GM18870 (cell line): ENCODE measurements at regions not wholly inside any gene's neighbourhood (a gene's known extent, or its start where the extent isn't known, plus 50 kb on each side); places are given as distances from the start of the nearest gene placed in this dataset.
"Not testable (repeated sequence)": the region's sequence is repeated elsewhere in the genome, so short reads cannot be mapped to it uniquely, and the experiment has no call there.

Experiments used
- ATAC-seq: cut with Tn5 transposase; IDR thresholded peaks from one replicate; pipeline ENCODE4 v1.9.1; 2021; ENCODE audit warnings: moderate library complexity; ENCODE audit not compliant: unreplicated experiment

DNA sequence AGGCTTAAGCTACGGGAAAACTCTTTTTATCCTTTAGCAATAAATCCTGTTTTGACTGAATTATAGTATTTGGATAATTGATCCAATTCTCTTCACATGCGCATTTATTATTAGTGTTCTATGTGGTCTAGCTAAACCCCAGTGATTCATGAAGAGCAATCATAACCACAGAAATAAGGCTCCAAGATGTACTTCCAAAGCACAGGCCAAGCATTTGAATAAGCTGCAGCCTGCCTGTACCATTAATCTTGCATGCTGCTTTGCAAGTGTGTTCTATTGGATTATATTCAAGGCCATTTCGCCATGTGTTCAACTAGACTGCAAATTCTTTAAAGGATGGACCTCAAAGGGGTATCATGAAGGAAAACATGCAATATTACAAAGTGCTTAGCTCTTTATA lies 385.2 kb upstream of the FAT1 start:
- no peak for ATAC-seq

DNA sequence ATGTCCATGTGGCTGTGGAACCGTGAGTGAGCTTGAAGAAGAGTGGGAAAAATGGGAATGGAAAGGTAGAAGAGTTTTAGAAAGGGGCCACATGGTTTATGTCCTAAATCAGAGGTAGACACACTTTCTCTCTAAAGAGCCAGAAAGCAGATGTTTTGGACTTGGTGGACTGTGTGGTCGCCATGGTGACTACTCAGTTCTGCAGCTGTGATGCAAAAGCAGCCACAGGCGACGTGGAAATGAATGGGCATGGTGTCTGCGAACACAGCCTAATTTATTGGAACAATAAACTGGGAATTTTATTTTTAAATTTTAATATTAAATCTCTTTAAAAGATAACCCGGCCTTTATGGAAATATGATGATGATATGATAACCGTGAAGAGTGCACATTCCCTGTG lies 386.0 kb upstream of the FAT1 start:
- ATAC-seq: no peak

DNA sequence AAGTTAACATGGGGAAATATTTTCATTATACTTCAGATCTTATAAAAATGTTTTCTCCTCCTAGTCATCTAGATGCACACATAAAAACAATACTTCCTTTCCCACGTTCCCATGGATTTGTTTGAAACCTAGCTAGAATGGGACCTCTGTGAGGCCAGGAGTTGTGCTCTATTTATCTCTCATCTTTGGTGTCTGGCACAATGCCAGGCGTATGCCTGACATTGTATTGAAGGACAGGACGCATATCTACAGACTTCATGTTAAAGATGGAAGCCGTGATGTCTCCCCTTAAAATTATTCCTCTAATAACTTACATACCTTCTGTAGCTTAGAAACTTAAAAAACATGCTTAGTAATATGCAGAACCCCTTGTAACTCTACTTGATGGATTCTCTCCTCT lies 394.5 kb upstream of the FAT1 start:
- ATAC-seq: no peak

DNA sequence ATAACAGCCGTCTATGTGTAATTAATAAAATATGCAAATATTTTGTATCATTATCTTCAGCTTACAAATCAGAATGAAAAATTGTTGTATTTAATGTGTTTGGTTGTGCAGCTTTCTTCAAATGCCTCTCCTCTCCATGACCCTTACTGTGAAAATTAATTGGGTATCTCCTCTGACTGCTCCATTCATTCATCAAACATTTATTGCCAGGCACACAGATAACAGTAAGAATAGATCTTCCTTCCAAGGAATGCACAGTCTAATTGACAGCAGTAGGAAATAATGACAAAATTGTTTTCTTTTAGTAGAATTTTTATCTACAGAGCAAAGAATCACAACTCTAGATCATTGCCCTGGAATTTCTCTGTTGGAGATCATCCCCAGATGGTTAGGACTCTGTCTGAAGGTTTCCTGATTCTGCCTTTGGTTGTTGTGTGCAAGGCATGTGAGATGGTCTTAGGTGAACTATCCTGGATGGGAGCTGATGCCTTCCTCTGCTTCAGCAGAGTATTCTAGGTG lies 395.0 kb upstream of the FAT1 start:
- ATAC-seq: no peak

DNA sequence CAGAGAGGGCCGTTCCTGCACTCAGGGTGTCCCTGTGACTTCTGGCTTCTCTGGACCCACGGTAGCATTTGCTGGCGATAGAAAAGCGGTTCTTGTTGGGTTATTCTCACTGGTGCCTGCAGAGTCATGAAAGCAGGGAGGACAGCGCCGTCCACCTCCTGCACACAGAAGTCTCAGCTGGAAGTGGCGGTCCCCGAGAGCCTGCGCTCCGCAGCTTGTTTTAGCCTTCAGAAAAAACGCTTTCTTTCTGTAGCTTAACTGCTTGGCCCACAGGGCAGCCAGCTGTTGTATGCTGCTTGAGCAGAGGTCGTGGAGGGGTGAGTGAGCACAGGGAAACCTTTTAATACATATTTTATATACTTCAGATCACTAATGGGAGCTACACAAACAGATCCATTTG lies 400.7 kb upstream of the FAT1 start:
- no peak for ATAC-seq

DNA sequence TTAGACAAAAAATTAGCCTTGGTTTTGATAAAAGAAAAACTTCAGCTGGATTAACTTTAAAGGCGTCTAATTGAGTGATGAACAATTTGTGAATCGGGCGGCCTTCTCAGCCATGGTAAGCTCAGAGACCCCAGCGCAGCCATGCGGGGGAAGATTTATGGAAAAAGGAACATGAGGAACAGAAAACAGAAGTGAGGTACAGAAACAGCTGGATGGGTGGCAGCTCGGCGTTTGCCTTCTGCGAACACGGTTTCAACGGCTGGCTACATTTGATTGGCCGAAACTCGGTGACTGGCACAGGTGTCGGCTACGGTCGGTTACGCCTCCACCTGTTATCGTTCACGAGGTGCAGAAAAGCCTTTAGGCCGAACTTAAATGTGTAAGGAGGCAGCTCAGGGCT lies 401.4 kb upstream of the FAT1 start:
- ATAC-seq: no peak

DNA sequence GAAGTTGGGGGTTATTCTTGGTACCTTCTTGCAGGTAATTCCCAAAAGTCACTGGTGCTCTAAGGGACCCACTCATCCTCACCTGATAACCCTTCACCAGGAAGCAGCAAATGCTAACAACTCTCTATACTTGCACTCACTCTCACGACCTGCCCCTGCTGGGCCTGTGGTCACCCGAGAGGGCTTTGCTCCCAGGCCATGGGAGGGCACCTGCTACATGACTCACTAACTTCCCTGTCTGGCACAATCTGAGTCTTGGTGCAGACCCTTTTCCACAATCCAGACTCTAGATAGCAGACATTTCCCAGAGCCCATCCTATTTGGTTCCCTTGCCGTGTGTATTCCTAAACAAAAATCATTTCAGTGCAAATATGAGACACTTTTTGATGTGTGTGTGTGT lies 403.8 kb upstream of the FAT1 start:
- ATAC-seq: no peak

DNA sequence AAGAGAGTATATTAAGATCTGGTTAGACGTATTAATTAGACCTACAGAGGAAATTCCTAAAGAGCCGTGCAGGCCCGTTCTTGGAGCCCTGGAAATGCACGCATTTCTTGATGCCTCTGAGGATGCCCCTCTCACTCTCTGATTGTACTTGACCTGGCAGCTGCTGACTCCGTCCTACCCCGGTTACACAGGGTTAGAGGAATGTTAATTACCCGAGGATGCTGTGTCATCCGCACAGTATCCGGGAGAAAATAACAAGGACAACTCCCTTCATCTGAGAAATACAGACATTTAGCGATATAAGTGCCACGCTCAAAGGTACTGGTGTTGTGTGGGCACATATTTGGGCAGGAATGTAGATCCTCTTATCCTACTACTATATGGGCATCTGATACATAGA lies 404.6 kb upstream of the FAT1 start:
- ATAC-seq: no peak

DNA sequence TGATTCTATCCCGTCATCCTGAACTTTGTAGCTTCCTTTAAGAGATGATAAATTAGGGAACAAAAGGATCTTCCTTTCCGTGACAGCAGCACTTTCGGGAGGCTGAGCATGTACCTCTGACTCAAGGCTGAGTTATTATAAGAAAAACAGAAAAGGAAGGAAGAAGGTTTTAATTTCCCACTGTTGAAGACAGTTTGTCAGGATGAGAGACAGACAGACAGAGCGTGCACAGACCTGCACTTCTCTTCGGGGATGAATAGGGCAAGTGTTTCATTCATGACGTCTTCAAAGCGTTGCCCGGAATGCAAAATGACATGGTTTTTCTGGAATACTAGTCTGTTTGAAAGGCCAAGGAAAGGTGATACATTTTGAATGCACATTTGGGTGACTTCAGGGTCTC lies 405.3 kb upstream of the FAT1 start:
- ATAC-seq: no peak

DNA sequence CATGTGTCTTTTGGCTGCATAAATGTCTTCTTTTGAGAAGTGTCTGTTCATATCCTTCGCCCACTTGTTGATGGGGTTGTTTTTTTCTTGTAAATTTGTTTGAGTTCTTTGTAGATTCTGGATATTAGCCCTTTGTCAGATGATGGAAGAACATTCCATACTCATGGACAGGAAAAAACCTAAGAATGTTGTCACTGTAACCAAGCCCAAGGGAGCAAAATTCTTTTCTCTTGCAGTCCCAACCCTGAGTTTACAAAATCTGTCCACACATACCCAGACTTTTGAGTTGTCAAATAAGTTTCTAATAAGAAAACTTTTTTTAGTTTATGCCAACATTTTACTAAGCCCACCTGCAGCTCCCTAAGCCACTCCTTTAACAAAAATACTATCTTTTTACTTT lies 408.2 kb upstream of the FAT1 start:
- ATAC-seq: not testable (repeated sequence)

DNA sequence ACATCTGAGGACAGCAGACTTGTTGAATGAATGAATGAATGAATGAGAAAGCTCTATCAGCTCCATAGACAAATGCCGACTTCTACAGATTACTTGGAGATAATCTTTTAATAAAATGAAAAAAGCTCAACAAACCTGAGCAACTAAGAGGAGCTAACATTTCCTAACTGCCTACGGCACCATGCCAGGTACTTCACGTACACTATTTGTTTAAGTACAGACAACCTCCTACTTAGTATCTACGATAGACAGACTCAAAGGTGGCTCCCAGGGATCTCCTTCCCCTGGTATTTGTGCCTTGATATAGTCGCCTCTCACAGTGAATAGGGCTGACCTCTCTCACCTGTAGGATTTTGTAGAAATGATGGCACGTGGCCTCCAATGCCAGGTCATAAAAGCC lies 412.2 kb upstream of the FAT1 start:
- ATAC-seq: no peak

DNA sequence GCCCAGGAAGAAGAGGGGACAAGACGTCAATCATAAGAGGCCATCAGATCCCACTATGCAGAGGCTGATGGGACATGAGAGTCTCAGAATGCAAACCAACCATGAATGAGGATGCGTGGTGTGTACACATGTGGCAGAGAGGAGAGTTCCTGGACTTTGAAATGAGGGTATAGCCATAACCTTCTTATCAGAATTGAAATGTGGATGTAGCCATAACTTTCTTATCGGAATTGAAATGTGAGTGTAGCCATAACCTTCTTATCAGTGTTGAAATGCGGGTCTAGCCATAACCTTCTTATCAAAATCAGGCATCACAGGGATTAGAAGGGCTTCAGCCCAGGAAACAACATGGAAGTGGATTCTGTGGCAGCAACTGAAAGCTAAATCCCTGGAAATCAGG lies 415.5 kb upstream of the FAT1 start:
- ATAC-seq: no peak

DNA sequence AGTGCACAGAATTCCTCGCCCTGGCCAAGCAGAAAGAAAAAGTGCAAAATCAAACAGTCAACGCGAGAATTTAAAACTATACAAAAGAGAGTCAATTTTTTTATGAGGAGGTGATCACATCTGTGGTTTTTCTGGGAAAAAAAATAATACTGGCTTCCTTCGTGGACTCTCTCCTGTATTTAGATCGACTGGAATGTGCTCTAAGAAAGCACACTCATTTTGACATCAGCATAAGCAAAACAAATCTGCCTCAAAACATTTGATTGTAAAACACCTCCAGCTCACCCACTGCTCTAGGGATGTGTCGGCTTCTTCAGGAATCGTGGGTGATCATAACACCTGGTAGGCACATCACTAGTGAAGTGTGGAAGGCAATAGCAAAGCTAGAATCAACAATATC lies 417.4 kb upstream of the FAT1 start:
- ATAC-seq: no peak

DNA sequence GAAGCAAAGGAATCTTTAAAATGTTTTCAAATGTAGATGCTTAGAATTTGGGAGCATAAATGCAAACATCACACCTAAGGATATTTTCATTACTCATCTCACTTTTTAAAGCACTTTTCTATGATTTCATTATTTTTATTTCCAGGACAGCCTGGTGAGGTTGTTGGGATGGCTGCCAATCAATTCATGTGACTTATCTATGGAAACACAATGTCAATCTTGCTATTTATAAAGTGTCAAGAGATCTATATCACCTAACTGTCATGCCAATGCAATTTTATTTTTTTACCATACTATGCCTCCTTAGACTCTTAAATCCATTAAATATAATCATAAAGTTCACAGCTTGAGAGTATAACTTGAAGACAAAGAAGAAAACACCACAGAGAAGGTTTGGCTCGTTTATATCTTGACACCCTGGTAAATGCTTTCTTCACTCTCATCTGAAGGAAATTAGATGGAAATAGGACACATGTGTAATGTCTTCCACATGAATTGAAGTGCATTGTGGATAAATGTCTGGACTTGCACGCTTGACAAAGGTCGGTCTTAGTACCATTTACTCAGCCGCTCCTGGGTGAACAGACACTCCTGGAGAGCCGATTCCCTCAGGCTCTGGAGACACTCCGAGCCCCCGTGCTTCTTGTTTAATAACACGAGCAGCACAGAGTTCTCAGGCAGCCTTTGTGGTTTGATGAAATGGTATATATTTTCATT lies 425.7 kb upstream of the FAT1 start:
- no peak for ATAC-seq

DNA sequence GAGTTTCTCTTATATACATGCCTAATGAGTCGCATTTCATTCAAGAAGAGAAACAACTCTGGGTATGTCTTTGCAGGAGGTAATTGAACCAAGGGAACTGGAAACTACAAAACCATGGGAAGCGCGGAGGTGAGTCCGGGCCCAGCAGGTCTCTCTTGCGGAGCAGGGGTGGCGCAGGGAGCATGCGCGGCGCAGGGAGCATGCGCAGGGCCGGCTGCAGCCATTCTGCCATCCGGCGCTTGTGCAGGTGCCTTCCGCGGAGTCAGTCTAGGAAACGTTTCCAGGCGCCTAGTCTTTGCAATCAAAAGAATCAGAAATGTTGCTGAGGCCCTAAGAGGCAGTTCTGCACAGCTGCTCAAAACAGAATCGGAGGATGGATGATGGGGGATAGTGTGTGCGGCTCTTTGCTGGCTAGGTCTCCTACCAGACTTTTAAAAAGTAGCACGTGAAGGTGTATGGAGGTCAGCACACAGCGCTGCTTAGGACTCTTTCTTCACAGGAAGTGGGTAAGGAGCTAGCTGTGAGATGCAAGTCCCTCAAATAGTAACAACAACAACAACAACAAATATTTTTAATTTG lies 433.8 kb upstream of the FAT1 start:
- ATAC-seq: no peak

DNA sequence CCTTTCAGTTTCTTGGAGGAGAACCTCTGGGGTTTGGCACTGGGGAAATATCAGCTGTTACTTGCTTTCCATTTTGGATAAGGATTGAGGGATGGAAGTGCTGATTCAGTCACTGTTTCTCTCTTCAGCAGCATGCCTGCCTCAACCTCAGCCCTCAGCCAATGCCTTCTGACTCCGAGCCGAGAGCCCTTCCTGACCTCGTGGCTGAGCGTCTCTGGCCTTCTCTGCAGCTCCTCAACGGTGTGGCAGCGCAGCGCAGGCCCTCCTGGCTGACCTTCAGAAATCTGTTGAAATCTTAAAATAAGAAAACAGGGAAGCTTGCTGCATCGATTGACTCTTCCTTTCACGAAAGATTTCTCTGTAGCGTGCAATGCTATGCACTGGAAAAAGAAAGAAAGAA lies 434.3 kb upstream of the FAT1 start:
- ATAC-seq: no peak

DNA sequence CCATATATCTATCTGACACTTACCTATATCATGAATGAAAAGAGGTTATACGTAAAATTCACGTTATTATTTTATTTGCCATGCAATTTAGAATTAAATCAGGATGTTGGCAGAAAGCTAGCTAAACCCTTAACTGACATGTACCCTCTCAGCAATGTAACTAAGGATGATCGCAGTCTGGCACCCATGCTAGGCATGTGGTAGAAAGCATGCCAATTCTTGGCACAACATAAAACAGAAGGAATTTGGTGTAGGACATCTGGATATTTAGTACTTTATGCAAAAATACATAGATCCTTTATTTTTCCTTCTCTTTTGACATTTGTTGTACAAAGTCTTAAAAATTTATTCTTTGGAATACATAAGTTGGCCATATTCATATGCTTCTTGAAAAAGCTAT lies 436.8 kb upstream of the FAT1 start:
- ATAC-seq: no peak

DNA sequence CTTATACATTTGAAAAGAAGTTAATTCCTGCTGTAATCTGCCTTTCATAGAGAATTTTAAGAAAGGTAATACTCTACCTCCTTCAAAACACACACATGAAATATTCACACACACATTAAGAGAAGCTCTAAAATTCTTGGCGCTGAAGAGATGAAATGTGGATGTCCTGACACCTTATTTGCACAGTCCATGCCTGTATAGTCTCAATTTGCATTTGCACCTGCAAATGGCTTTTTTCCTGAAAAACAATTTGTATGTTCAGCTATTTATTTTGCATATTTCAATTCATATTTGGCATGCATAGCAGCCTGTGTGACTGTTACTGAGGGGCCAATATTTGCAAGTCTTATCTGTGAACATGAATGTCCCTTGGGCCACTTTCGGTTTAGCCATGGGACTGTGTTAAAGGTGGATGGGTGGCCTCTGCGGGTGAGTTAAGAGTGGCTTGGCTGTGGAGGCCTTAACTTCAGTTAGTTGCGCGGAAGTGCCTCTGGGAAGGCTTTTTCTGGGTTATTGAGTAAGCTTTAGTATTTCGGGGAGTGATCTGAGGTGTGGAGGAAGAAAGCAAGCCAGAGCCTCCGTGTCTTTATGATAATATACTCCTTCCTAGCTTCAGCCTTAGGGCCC lies 443.3 kb upstream of the FAT1 start:
- ATAC-seq: no peak

DNA sequence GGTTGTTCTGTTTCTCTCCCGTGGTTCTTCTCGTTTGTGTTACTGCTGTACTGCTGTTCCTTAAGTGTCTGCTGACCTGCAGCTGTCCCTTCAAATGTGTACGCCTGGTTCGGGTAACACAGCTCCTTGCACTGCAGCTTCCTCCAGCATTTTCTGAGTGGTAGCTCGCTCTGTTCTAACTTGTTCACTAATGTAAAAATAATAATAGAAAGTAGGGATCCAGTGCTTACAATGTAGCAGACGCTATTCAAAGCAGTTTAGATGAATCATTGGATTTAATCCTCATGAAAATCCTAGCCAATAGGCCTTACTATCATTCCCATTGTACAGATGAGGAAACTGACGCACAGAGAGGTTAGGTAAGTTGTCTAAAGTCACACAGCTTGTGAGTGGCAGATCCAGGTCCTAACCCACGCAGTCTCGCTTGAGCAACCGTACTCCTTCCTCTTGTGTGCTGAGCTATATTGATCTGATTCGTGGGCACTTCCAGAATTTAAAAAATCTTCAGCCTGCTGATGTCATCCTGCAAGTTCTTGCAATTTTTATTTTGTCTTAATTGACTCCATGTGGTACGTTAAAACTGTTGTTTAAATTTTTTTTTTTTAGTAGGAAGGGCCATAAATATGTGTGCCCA lies 448.2 kb upstream of the FAT1 start:
- ATAC-seq: no peak

DNA sequence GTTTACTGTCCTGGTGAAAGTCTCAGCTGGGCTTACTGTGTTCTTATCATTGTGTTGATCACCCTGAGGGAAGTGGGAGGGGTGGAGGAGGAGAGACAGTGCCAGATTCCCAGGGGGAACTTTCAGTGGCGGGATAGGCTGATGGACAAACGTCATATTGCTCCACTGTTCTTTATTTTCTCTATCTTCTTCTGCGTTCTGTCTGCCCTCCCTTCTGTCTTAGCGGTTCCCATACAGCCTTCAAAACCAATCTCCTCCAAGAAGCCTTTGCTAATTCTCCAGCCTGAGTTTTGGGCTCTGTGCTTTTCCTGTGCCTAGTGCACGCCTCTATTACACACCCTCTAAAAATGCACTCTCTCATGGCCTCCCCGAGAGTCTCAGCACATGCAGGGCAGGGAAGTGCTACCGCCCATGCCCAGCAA lies 448.7 kb upstream of the FAT1 start:
- ATAC-seq: no peak

DNA sequence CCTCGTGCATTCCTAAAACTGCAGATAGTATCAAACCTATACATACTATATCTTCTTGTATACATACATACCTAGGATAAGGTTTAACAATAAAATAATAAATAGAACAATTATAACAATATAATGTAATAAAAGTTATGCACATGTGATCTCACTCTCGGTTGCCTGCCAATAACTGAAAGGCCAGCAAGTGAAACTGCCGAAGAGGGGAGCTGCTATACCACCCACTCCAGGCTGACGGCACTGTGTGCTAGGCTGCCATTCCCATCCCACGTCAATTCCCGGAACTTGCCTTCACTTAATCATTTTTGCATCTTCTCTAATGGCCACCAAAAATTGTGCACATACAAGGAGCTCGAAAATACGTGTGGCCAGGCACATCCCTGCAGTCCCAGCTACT lies 451.1 kb upstream of the FAT1 start:
- ATAC-seq: no peak

DNA sequence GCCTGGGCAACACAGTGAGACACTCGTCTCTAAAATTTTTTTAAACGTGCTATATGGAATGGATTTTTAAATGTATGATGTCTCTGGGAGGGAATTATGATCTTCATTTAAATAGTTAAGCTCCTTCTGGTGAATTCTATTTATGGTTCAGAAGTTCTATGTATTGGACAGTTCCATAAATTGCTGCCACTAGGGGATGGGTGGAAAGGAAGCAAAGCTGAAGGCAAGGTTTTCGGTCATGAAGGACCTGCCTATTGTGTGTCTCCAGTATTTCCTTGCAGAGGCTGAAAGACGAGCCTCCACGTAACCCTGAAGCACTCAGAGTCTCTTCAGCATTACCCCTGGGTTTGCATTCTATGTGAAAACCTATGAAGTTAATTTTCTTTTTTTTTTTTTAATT lies 451.5 kb upstream of the FAT1 start:
- ATAC-seq: no peak
